GM21786 (cell line): ENCODE measurements at regions not wholly inside any gene's neighbourhood (a gene's known extent, or its start where the extent isn't known, plus 50 kb on each side); places are given as distances from the start of the nearest gene placed in this dataset.
"Not testable (repeated sequence)": the region's sequence is repeated elsewhere in the genome, so short reads cannot be mapped to it uniquely, and the experiment has no call there.

Experiments
- ATAC-seq: cut with Tn5 transposase; IDR thresholded peaks from one replicate; pipeline ENCODE4 v1.9.1; 2021; ENCODE audit not compliant: unreplicated experiment

- ATAC-seq = no peak
Measured at GRCh38 chr5:57067597-57067924, 106.3 kb upstream of the GPBP1 start.

GRCh38 chr5:57069115-57069835 is 104.6 kb upstream of the GPBP1 start:
- no peak for ATAC-seq

GRCh38 chr5:57072218-57072892 is 101.5 kb upstream of the GPBP1 start:
- ATAC-seq = no peak

- no peak for ATAC-seq
Measured at GRCh38 chr5:57082441-57083067, 91.3 kb upstream of the GPBP1 start.

- ATAC-seq = no peak
Measured at GRCh38 chr5:57085306-57086081, 88.4 kb upstream of the GPBP1 start.

GRCh38 chr5:57087947-57088346 is 85.9 kb upstream of the GPBP1 start:
- ATAC-seq = not testable (repeated sequence)

GRCh38 chr5:57094753-57095683 is 78.8 kb upstream of the GPBP1 start:
- ATAC-seq = no peak

- ATAC-seq = no peak
Measured at GRCh38 chr5:57097526-57097925, 76.3 kb upstream of the GPBP1 start.

GRCh38 chr5:57102189-57102904 is 71.5 kb upstream of the GPBP1 start:
- ATAC-seq = no peak

GRCh38 chr5:57102905-57103255 is 71.0 kb upstream of the GPBP1 start:
- ATAC-seq = no peak

GRCh38 chr5:57103317-57103907 is 70.4 kb upstream of the GPBP1 start:
- ATAC-seq = no peak

GRCh38 chr5:57106661-57107060 is 67.2 kb upstream of the GPBP1 start:
- no peak for ATAC-seq

- no peak for ATAC-seq
Measured at GRCh38 chr5:57111993-57112392, 61.9 kb upstream of the GPBP1 start.

GRCh38 chr5:57113481-57113880 is 60.4 kb upstream of the GPBP1 start:
- no peak for ATAC-seq

GRCh38 chr5:57117596-57117995 is 56.3 kb upstream of the GPBP1 start:
- ATAC-seq = no peak

- ATAC-seq = no peak
Measured at GRCh38 chr5:57119031-57119430, 54.8 kb upstream of the GPBP1 start.

GRCh38 chr5:57124014-57124413 is 49.8 kb upstream of the GPBP1 start:
- ATAC-seq = no peak
